HG03159 (cell line): ENCODE measurements at regions not wholly inside any gene's neighbourhood (a gene's known extent, or its start where the extent isn't known, plus 50 kb on each side); places are given as distances from the start of the nearest gene placed in this dataset.
"Not testable (repeated sequence)": the region's sequence is repeated elsewhere in the genome, so short reads cannot be mapped to it uniquely, and the experiment has no call there.

Source experiments
- ATAC-seq: cut with Tn5 transposase; IDR thresholded peaks from one replicate; pipeline ENCODE4 v1.9.1; 2021; ENCODE audit warnings: mild to moderate bottlenecking, moderate library complexity; ENCODE audit not compliant: unreplicated experiment

DNA sequence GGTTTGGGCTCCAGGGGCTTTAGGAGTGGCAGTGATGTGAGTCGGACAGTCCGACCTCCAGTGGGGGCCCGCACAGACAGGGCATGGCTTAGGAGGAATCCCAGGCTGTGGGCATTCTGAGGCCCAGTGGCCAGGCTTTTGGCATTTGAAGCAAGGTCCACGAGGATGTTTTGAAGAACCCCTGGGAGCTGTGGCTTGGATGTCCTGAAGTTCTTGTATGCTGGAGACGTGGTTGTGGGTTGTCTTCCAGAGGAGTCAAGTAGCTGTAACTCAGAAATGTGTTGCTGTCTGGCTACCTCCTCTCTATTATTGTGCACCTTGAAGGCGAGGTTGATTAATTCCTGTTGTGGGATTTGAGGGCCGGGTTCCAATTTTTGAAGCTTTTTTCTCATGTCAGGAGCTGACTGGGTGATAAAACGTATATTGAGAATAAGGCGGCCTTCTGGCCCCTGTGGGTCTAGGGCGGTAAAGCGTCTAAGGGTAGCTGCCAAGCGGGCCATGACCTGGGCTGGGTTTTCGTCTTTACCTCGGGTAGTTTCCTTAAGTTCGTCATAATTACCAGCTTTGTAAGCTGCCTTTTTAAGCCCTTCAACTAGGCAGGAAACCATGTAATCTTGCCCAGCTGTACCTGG lies 67.3 kb upstream of the EZR start:
- ATAC-seq = not testable (repeated sequence)

DNA sequence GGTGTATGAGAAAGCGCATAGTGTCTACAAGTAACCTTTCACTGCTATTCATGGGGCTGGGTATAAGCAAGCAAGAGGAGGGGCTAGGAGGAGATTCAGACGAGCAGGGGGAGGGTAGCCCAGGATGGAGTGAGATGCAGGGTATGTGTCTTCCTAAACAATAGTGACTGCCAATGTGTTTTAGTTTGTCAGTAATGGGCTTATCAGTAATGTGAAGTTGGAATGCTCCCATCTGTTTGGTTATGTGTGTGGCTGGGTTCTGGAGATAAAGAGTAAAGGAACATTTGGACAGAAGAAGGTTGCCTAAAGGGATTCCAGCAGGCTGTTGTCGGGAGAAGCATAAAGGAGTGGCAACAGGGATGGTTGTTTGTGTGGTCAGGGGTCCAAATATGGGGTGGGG lies 62.7 kb upstream of the EZR start:
- not testable (repeated sequence) for ATAC-seq

DNA sequence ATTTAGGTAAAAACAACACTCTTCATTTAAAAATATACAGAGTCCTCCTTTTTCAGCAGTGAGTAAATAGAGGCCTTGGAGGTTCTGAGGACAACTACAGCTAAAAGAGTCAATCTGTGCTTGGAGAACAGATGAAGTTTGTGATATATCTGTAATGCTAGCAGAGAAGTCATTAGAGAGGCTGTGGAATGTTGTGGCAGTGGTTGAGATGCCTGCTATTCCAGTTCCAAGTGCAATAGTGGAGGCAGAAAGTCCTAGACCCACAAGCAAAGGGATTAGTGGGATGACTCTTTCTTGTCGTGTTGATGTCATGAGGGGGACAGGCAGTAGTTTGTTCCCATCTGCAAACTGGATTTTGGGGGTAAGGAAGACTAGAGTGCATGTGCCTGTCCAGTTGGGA lies 62.1 kb upstream of the EZR start:
- not testable (repeated sequence) for ATAC-seq

DNA sequence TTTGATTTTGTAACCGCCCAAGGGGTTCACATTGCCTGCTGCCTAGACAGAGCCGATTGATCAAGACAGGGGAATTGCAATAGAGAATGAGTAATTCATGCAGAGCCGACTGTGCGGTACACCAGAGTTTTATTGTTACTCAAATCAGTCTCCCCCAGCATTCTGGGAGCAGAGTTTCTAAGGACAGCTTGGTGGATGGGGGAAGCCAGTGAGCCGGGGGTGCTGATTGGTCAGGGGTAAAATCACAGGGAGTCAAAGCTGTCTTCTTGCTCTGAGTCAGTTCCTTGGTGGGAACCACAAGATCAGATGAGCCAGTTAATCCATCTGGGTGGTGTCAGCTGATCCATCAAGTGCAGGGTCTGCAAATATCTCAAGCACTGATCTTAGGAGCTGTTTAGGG lies 60.0 kb upstream of the EZR start:
- ATAC-seq = no peak

DNA sequence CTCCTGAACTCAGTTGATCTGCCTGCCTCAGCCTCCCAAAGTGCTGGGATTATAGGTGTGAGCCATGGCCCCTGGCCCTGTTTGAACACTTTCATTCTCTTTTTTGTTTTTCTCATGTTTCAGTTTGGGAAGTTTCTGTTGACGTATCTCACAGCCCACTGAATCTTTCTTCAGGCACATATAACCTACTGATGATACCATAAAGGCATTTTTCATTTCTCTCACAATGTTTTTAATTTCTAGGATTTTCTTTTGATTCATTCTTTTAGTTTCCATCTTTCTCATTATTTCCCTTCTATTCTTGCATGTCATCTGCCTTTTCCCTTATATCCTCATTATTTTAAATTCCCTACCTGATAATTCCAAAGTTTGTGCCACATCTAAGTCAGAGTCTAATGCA lies 58.5 kb upstream of the EZR start:
- no peak for ATAC-seq

DNA sequence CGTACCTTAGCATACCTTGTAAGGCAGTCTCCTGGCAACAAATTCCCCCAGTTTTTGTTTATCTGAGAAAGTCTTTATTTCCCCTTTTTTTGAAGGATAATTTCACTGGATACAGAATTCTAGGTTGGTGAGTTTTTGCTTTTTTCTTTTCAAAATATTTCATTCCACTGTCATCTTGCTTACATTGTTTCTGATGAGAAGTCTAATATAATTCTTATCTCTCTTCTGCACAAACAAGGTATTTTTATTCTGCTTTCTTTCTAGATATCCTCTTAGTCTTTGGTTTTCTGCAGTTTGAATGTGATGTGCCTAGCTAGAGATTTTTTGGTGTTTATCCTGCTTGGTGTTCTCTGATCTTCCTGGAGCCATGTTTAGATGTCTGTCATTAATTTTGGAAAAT lies 57.7 kb upstream of the EZR start:
- ATAC-seq = no peak

DNA sequence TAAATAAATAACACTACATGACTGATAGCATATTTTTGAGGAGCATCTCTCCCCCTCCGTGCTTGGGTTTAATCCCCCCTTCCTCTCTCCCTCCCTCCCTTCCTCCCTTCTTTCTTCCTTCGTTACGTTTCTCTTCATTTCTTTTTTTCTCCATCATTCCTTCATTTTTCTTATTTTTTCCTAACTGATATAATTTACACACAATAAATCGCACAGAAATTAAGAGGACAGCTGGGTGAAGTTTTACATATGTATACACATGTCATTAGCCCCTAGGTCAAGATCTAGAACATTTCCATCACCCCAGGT lies 51.4 kb upstream of the EZR start:
- ATAC-seq = no peak

DNA sequence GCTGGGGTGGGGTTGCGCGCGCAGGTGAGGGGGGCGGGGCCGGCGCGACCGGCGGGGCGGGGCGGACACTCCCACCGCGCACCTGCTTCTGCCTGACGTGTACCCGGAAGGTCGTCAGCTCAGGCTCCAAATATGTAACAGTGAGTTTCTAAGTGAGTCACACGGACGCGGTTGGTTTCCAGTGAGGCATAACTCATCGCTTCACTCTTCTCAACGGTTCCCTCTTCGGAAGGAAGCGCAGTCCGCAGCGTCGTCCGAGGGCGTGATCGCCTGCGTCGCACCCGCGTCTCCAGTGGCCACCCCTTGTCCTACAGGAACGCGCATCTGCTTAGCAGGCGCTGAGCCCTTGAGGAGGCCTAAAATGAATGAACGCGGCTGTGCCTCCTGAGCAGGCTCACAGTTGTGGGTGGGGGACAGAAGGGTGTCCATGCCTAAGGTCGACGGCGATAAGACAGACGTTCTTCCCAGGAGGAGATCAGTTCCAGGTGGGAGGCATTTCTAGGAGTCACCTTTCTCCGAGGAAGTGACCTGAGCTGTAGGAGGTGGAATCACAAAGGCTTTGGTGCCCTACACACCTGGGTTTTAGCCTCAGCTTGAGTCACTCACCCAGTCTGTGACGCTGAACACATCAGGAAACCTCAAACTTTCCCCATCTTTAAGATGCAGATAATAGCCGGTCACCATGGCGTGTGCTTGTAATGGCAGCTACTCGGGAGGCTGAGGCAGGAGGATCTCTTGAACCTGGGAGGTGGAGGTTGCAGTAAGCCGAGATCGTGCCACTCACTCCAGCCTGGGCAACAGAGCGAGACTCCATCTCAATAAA lies 50.9 kb upstream of the EZR start:
- ATAC-seq = peak; percentile 93

DNA sequence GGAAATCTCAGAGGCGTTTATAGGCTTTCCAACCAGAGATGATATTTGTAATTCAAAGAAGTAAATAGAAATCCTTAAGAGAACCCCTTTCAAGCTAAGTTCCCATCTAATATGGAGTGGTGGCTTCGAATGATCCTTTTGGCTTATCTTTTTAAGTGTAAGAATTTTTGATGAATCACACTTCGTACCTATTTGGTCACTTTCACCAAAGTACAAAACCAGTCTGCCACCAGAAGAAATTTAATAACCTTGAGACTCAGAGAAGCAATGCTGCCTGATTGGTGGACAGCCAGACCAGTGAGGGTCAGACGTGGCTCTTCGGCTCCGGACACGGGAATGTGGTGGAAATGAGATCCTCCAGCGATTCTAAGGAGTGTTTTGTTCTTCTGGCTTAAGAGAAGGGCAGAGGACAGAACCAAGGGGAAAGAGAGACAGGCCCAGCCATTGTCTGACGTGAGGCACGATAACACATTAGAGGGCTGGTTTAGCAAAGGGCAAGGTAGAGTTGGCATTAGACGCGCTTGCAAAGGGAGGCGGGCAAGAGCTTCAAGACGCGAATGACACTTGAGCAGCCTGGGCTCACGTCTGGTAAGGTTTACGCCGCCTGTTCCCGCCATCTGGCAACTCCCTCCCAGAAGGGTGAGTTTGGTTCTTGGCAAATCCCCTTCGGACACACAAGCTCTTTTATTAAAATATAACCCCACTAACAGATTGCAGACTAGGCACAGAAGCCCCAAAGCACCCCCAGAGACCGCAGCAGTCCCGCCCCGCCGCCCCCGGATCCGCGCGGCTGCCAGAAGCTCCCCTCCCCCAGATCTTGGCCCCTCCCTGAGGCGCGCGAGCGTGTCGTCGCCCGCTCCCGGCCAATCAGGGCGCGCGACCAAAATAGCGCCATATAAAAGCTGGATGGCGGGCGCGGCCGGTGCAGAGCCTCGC lies 50.0 kb upstream of the EZR start:
- ATAC-seq = no peak
